HG03139 (cell line): ENCODE measurements at regions not wholly inside any gene's neighbourhood (a gene's known extent, or its start where the extent isn't known, plus 50 kb on each side); places are given as distances from the start of the nearest gene placed in this dataset.

Source experiments
- ATAC-seq: cut with Tn5 transposase; IDR thresholded peaks from one replicate; pipeline ENCODE4 v1.9.1; 2021; ENCODE audit not compliant: unreplicated experiment

DNA sequence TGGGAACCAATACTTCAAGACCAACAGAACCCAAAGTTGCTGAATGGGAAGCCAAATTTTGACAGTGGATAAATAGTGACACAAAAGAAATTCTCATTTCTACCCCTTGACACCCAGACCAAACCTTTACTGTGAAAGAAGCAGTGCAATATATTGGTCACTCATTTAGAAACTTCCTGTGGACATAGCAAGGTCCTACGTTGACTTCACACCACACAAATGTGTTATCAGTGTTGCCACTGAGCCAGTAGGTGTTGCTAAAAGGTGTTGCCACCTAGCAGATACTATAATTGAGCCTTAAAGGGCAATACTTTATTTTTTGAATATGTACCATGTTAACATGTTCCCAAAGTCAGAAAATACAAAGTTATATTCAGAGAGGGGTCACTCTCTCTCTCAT is 1008.9 kb upstream of the CDH2 start:
- ATAC-seq: no peak

DNA sequence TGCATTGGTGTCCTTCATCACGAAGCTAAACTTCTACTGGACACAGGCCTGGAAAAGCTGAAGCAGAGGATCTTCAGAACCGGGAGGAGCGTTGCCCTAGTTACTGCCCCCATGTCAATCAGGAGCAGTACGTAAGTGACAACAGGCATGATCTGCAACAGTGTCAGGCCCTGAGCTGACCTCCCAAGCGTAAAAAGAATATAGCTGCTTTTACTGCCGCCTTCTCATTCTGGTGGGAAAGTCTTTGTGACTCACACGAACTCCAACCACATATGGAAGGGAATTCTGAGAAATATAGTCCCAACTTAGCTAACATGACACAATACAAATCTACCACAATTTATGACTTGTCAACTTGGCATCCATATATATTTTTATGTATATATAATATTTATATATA is 1007.7 kb upstream of the CDH2 start:
- no peak for ATAC-seq

DNA sequence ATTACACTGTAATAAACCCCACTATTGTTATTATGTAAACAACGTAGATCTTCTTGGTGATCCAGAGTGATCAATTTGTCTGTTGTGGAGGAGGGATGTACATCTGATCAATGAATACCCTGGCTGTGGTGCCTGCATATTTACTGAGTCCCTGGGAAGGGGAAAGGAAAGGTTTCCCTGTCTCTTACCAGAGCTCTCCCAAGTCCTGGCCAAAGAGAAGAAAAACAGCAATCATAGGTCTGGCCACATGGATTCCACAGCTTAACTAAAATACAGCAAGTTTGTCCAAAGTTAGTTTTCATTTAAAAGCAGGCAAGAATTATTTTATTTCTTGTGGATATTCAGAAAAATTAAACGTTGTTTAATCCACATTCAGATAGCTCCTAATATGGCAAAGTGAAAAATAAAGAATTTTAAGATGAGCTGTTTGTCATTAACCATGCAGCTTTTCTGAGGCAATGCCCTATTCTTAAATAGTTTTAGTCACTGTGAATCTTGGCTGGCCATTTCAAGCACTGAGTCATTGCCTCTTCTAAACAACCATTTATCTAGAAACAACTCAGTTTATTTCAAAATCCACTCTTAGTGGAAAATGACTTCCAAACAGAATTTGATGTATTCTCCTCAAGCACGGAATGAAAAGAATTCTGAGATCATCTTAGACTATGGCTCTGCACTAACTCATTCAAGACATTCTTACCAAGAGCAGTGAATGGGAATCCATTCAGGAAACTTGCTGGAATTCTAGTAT is 1004.4 kb upstream of the CDH2 start:
- no peak for ATAC-seq

DNA sequence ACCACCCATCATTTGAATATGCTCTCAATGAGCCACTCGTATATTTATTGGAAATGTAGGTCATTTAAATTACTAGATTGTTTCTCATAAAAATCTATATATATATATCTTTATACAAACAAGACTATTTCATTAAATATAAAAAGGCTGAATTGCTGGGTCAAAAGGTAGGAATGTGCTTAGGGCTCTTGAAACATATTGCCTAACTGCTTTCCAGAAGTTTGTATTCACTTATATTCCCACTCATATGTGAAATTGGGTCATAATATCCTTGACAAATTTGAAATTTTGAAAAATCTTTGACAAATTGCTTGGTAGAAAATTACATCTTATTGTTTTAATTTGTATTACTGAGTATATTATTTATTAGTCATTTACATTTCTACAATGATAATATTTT is 999.8 kb upstream of the CDH2 start:
- ATAC-seq: no peak

DNA sequence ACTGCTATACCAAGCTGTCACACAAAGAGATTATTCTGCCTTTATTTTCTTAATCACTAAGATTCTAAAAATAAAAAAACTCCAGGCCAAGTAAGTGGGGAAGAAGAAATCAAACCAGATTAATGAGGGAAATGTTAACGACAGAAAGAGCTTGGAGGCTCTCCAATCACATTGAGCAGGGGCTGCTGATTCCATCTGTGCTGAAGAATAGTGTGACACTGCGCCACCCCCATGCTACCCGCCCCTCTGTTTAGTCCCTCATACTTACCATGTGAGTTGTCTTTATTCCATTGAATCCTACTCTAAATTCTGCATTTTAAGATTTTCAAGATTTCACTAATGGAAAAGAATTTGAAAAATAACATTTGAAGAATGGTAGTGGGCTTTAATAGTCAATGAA is 998.0 kb upstream of the CDH2 start:
- no peak for ATAC-seq

DNA sequence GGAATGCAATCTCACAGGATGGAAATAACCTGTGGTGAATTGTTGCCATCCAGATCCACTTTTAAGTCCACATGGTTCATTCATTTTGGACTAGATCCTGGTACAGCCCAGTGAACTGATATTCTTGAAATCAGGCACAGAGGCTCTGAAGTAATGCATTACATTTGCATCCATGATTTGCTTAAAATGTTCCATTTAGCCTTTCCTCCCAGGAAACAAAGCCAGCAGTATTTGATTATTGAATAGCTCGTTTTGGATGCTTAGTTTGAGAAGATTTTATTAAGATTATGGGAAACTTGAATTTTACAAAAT is 995.8 kb upstream of the CDH2 start:
- ATAC-seq: no peak

DNA sequence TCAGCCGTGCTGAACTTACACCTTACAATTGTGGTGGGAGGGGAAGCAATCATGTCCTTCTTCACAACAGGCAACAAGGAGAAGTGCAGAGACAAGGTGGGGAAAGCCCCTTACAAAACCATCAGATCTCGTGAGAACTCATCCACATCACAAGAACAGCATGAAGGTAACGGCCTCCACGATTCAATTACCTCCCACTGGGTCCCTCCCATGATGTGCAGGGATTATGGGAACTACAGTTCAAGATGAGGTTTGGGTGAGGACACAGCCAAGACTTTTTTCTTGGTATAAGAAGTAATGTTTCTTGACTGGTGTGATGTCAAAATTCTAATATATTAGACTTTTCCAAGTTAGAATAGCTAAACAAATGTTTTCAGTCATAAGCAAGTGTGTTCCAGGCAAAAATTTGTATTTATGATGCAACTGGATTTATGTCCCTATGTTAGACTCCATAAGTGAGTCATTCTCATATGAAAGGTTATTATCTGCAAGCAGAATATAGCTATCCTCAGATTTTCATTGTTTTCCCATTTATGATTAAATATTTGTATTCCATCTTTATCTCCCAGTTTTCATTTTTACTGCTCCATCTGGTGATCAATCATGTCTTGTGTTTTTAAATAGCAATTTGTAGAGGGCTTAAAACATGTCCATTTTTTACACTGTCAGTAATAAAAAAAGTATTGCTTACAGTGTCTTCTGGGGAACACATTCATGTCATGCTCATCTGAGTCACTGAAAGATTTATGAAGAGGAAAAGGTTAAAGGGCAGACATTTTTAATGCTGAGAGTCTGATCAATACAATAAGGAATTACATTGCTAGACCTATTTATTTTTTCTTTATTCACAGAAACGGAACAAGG is 995.2 kb upstream of the CDH2 start:
- ATAC-seq: no peak

DNA sequence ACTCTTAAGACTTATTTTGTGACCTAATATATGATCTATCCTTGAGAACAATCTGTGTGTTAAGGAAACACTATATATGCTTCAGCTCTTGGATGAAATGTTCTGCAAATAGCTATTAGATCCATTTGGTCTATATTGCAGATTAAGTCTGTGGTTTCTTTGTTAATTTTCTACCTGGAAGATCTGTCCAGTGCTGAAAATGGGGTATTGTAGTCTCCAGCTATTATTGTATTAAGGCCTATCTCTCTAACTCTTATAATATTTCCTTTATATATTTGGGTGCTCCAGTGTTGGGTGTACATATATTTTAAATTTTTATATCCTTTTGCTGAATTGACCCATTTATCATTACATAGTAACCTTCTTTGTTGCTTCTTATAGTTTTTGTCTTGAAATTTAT is 992.7 kb upstream of the CDH2 start:
- ATAC-seq: no peak

DNA sequence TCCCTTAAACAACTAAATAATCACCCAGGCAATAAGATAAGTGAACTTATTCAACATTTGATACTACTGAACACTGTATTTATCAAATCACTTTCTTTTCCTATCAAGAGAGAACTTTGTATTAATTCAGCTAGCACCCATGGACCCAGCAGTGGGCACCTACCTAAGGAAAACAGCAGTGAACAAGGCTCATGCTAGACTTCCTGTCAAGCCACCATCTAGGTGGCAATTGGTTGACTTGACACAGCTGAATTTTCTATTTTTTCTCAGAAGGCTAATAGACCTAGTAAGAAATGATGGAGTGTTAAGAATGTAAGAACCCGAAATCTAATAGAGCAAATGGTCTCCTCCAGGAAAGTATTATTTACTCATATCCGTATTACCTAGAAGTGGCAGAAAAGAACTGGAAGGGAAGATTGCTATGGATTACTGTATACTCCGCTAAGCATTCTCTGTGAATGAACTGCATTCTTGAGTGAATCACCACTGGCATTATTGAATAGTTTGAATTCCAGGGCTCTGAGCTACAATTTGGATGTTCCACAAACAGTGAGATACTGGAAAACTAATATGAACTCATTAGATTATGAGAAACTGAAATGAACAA is 988.2 kb upstream of the CDH2 start:
- ATAC-seq: no peak

DNA sequence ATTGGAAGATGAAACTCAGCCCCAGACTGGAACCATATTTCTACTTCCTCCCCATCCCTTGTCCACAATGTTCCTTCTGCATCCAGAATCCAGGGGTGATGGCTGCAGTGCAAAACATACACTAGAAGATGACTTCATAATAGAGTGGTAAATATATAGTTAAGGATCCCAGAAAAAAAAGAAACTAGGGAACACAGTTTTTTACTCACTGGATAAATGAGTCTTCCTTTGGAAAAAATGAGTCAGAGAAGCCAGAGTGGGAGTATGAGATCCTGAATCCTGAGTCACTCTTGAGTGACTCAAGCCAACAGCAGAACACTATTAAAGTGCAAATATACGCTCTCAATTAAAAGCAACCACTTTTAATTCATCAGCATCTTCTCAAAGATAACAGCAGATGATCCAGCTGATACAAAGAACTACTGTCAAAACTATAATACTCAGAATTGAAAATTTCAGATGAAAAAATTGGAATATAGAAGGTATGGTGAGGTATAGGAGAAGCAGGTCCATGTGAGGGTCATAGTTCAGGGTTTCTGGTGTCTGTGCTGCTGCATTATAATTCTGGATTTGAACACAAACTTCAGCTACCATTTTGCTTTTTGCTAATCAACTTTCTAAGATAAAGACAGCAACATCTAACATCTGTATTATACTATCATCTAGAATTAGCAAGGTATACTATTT is 987.2 kb upstream of the CDH2 start:
- no peak for ATAC-seq

DNA sequence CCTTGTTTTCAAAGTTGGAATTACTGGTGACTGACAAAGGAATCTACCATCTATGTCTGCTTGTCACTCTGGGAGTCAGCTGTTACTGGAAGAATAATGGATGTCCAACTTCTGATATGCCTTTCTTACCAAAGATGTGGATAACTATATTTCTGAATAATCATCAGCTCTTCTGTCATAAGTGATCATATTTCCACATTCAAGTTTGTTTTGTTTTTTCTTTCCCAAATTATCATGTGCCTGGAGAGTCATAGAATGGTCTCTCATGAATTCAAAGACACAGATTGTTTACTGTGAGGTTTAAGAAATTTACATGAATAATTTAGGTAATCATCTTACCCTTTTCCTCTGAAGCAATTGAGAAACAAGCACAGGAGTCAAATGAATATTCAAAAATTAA is 986.7 kb upstream of the CDH2 start:
- ATAC-seq: no peak

DNA sequence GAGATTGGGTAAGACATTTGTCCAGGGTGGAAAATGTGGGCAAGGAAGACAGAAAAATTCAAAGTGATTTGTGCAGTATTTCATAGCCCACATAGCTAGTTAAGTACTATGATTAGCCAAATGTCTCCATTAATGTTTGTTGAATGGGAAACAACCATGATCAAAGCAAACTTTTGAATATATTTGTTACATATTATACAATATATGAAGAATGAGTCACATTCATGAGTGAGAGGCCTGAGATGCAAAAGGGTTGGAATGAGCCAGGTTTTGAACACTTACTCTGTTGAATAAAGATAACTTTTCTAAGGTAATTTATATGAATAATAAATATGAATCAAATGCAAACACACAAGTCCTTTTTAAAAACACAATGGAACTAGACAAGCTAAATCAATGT is 984.5 kb upstream of the CDH2 start:
- ATAC-seq: no peak

DNA sequence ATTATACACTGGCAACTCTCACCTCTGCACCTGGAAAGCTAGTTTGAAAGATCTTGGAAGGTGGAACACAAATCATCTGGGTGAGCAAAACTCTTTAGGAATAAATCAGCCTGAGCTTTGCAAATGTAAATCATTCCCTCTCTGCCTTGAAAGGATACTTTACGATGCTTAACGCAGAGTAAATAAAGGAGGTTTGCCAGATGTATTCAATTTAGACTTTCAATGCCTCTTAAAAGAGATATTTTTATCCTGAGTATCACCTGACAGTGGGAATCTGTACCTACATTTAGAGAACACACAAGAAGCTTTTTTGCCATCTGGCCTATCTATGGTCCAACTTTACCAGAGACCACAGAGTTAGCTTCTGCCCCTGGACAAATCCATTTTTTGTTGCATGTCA is 983.2 kb upstream of the CDH2 start:
- ATAC-seq: no peak

DNA sequence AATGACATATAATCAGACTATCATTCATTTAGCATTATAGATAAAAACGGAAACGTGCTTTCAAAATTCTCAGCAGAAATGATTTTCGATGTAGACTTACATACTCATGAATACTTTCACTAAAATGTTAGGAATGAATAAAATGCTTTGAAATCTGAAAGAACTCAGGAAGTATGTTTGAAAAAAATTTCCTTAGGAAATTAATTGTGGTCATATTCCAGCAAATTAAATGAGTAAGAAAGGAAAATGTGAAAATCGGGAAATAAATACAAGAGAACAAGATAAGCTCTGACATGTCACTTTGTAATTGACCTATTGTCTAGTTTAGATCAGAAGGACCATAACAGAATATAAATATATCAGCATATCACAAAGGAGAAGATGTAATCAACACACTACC is 981.0 kb upstream of the CDH2 start:
- ATAC-seq: no peak

DNA sequence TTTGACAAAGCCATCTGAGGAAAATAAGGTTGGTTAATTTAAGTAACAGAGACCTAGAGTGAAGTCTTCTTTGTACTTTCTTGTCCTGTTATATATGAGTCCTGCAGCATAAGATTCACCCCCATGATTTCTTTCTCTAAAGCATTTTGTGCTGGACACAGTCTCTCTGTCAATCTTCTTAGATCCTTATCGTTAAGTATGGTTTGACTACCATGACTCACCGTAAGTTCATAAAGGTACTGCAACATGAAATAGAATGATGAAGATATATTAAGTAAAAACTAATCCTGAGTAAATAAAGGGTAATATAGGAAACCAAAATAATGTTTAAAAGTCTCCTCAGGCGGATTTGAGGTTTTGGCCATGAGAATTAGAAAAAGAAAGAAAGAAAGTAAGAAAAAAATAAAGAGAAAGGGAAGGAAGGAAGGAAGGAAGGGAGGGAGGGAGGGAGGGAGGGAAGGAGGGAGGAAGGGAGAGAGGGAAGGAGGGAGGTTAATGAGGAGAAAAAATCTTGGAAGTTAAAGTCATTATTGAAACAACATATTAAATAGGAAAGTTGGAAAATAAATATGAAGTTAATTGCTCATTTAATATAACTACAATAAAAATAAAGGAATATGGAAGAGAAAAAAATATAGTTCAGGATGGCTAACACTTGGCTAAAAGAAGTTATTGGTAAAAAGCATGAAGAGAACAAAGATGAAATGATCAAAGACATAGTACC is 980.3 kb upstream of the CDH2 start:
- ATAC-seq: no peak

DNA sequence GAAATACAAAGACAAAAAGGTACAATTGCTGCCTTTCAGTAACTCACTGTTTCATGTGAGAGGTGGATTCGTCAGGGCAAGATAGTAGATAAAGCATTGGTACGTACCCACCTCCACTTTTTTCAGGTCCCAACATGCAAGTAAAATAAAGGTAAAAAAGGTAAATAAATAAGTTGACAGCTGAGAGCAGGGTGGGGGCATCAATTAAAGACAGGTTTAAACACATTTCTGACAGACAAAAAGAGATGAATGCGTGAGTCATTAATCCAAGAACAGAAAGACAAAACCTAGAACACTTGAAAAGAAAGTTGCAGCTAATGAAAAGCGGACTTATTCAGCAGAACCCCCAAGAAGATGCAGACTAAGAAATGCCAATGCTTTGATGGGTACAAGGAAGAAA is 979.6 kb upstream of the CDH2 start:
- no peak for ATAC-seq

DNA sequence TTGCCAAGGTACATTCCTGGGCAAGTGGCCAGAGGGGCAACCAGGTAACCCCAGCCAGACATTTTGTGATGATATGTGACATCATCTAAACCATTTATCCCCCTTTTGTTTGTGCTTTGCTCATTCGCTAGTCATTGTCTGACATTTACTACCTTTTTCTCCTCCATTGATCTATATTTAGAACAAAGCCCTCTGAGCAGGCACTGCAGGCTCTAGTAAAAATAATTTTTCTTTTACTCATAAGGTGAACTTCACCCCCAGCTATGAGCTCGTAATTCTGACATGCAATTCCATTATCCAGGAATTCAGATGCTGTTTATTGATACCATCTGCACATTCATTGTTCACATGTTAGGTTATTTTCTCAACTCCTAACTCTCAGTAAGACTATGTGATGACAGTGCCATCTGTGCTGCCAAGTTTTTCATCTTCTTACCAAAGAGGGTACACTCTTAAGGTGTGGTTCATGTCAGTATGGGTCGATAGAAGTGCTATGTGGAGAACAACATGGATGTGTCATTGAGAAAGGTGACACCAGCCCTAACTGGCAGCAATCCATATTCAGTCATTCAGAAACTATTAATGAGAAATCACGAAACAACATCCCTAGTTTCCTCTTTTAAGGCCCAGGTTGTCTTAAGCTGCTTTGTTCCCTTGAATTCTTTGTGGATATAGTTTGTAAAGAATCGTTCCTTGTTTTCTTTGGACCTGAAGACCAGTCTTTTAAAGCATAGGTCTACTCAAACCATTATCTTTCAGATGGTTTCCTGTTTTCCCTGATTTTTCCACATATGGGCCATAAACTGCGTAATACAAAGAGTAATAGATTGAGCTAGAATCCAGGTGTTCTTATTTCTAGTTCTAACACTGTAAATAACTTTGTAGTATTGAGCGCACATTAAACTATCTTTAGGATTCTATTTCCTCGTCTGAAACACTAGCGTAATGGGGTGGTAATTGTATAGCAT is 978.1 kb upstream of the CDH2 start:
- no peak for ATAC-seq

DNA sequence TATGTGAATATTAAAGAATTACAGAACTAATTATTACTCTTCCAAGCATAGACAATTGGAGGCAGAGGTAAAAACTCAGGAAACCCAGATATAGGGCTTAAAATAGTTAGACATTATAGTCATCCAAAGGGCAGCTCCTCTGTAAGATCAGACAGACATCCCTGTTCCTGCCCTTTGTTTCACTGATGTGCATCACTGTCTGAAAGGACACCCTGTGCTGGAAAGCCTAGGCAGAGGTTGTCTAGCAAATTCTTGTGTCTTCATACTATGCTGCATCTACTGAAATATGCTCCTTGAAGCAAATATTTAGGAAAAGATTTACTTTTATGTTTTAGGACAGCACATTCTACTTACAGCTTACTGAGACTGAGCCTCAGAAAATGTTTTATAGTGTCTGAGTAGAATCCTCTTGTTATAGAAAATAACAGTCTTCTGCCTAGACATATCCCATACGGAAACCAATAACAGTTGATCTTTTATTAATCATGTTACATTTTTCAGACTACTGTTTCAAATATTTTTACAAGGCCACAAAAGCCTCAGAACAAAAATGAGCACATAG is 977.3 kb upstream of the CDH2 start:
- no peak for ATAC-seq

DNA sequence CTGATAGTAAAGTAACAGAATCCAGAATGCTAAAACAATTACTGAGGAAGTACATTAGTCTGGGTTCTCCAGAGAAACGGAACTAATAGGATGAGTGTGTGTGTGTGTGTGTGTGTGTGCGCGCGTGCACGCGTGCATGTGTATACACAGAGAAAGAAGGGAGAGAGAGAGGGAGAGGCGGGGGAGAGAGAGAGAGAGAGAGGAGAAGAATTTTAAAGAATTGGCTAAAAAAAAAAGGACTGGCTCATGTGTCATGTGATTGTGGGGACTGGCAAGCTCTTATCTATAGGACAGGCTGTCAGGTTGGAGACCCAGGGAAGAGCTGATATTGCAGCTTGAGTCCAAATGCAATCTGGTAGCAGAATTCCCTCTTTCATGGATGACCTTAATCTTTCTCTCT is 976.2 kb upstream of the CDH2 start:
- ATAC-seq: no peak

DNA sequence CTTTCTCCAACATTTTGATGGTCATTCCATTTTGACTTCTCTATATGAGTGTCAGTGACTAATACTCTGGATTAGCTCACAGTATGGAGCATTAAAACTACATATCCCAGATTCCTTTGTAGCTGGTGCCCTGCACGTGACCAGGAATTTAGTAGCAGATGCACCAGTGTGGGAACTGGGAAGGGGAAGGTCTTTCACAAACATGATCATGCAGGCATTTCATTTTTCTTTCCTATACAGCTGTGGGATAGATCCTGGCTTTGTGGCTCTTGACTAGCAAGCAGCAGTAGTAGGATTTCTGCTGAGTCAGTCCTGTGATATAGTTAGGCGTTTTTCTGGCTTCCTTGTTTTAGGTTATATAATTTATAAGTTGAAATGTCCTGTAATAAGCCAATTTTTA is 971.0 kb upstream of the CDH2 start:
- no peak for ATAC-seq
